Left renal cortex interstitium (tissue), 4 donors: ENCODE measurements at regions not wholly inside any gene's neighbourhood (a gene's known extent, or its start where the extent isn't known, plus 50 kb on each side); places are given as distances from the start of the nearest gene placed in this dataset.
"Not testable (repeated sequence)": the region's sequence is repeated elsewhere in the genome, so short reads cannot be mapped to it uniquely, and the experiment has no call there.

Experiments
- DNase-seq, 4 donors: peaks; one replicate each; pipeline ENCODE4 v3.0.0-alpha.2; 2013; ENCODE audit warnings: low read depth in 4 of 4, low spot score in 2 of 4, missing footprints in 1 of 4

- no peak for DNase-seq
Observed at GRCh38 chr12:87200289-87200979, 828.8 kb downstream of the C12orf50 start.

- no peak for DNase-seq
Observed at GRCh38 chr12:87198181-87198580, 831.0 kb downstream of the C12orf50 start.

DNA sequence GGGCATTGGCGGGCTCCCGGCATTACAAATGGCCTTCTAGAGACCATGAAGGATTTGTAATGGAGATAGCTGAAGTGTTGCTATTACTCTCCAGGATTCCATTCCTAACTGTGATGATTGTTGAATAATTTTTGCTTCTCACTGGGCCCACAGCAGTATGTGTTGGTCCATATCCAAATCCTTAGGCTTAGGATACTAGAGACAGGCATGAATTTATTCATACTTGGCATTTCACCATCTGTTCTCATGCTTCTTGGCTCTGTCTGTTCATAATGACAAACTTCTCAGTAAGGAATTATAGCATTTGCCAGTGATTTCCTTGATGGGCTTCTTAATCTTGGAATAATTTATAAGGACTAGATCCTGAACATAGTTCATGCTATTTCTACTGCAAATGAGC lies 832.9 kb downstream of the C12orf50 start:
- DNase-seq: no peak

DNA sequence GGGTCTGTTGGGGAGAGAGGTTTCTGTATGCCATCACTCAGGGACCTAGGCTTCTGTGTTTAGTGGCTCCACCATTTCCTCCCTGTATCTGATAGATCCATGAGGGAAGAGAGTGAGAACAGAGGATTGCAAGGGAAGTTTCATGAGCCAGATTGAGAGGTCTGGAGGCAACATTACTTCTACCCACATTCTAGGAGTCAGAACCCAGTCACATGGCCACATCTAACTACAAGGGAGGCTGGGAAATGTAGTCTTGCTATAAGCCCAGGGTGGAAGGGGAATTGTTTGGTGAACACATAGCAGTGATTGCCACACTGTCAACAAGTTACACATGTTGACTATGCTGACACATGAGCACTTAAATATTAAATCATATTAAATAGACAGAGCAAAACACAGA lies 834.8 kb downstream of the C12orf50 start:
- DNase-seq: not testable (repeated sequence)

DNA sequence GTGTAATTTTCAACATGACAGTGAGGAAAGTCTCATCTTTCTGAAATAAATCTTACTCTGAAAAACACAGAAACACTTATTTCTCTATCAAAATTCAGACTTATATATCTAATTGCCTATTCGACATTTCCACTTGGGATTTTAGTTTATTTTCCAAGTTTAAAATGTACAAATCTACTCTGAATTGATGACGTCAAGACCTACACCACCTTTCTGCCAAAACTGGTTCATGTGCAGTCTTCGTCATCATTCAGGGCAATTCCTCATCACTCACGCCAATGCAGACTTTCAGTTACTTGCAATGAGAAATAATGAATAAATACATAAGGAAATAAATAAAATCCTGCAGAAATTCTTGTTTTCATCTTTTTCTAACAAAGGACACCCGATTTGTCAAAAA lies 843.8 kb downstream of the C12orf50 start:
- no peak for DNase-seq

GRCh38 chr12:87182696-87183233 lies 846.4 kb downstream of the C12orf50 start:
- DNase-seq: no peak

DNA sequence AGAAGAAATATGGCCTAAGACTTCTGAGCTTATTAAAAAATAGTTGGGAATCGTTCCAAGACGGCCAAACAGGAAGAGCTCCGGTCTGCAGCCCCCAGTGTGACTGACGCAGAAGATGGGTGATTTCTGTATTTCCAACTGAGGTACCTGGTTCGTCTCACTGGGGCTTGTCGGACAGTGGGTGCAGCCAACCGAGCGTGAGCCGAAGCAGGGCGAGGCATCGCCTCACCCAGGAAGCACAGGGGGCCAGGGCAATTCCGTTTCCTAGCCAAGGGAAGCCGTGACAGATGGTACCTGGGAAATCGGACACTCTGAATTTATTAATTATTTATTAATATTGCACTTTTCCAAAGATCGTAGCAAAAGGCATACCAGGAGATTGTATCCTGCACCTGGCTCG lies 857.8 kb downstream of the C12orf50 start:
- DNase-seq: no peak

DNA sequence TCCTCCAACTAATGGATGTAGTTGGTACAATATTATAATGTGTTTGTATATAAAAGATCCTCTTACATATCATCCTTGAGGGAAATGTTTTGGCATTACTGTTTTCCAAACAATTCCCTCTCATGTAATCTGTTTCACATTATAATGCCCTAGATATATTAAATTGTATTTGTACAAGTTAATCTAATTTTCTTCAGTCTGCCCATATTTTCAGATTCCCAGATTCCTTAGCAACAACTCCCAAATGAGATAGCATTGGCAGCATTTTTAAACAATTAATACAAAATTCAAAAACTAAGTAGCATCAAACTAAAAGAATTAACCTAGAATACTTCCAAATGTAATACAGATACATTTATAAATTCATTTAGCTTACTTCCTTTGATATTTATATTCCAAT lies 860.2 kb downstream of the C12orf50 start:
- no peak for DNase-seq

DNA sequence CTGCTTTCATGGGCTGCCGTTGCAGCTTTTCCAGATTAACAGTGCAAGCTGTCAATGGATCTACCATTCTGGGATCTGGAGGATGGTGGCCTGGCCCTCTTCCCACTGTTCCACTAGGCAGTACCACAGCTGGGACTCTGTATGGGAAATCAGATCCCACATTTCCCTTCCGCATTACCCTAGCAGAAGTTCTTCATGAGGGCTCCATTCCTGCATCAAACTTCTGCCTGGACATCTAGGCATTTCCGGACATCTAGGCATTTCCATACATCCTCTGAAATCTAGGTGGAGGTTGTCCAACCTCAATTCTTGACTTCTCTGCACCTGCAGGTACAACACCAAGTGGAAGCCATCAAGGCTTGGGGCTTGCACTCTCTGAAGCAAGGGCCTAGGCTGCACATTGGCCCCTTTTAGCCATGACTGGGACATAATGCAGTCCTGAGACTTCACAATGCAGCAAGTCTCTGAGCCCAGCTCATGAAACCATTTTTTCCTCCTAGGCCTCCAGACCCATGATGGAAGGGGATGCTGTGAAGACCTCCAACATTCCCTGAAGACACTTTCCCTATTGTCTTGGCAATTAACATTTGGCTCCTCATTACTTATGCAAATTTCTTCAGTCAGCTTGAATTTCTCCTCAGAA lies 863.3 kb downstream of the C12orf50 start:
- DNase-seq: no peak

DNA sequence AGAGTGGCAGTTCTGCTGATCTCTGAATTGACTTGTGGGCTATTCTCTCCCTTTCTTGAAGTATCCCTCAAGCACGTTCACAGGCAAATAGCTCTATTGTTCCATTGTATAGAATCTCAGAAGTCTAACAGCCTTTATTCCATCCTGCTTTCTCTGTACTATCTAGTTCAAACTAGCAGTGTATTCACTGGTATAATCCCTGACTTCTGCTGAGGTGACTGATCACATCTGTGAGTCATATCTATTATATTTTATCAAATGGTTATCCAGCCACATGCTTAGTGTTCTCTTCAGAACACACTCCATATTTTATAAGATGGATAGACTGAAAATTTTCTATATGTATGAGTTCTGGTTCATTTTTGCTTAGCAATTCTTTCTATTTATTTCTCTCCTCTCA lies 866.1 kb downstream of the C12orf50 start:
- DNase-seq: no peak

DNA sequence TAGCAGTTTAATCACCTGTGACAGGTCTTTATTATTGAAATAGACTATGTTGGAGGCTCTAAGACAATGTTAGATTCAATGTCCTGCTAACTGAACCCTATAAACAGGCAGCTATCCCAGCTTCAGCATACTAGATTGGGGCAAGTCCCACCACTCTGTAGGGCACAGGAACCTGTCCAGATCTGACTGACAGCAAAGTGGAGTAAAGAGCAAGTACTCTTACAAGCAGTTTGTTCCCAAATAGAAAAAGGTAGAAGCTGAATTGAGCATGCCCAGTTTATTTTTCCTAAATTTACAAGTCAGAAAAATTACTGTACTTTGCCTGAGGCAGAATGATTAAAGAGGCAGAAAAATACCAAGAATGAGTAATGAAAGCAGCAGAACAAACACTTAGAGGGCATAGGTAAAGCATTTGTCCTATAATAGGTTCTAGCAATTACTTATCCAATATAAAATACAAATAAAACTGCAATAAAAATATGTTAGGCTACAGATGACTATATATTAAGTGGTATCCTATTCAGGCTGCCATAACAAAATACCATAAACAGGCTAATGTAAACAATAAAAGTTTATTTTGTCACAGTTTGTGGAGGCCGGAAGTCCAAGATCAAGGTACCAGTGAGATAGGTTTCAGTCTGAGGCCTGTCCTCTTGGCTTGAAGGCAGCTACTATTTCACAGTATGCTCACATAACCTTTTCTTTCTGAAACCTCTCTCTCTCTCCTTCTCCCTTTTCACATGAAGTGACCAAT lies 868.2 kb downstream of the C12orf50 start:
- DNase-seq: no peak

GRCh38 chr12:87157791-87158190 lies 871.4 kb downstream of the C12orf50 start:
- DNase-seq: no peak

DNA sequence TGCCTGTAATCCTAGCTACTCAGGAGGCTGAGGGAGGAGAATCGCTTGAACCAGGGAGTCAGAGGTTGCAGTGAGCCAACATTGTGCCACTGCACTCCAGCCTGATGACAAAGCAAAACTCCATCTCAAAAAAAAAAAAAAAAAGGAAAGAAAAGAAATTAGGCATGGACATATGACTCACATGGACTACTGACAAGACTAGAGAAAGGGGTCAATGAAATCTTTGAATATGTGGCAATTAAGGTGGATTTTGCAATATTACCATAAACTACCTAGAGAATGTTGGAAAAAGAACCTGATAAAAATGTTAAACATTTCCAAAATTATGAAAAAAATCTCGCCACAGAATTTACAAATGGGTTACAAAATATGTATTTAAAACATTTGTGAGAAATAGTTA lies 873.6 kb downstream of the C12orf50 start:
- DNase-seq: no peak

GRCh38 chr12:87152841-87153528 lies 876.2 kb downstream of the C12orf50 start:
- DNase-seq: no peak

DNA sequence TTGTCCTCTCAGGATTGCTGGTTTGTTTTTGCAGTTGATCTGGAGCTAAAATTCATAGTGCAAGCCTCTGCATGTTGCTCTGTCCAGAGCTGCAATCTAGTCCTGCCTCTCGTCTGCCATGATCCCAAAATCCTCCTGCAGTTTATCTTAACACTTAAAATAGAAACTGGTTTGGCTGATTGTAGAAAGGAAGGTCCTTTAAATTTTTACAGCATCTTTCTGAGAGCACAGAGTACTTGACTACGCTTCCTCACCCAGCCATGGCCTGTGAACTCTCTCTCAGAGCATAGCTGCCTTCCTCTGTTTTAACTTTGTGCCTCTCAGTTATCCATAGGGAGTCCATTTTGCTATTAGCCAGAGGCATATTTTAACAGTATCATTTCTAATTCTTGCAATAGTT lies 877.1 kb downstream of the C12orf50 start:
- DNase-seq: no peak

DNA sequence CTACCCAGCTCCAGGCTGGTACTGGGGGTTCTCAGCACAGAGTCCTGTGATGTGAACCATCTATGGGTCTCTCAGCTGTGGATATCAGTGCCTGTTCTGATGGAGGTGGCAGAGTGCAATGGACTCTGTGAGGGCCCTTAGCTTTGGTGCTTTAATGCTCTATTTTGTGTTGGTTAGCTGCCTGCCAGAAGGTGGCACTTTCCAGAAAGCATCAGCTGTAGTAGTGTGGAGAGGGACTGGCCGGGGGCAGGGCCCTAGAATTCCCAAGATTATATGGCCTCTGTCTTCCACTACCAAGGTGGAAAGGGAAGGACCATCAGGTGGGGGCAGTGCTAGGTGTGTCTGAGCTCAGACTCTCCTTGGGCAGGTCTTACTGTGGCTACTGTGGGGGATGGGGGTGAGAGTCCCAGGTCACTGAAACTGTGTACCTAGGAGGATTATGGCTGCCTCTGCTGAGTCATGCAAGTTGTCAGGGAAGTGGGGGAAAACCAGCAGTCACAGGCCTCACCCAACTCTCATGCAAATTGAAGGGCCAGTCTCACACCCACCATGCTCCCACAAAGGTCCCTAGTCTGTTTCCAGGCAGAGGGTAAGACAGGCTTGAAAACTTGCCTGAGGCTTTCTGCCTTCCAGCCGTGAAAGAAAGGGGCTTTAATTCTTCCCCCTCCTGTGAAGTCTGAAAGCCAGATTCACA lies 878.1 kb downstream of the C12orf50 start:
- no peak for DNase-seq

DNA sequence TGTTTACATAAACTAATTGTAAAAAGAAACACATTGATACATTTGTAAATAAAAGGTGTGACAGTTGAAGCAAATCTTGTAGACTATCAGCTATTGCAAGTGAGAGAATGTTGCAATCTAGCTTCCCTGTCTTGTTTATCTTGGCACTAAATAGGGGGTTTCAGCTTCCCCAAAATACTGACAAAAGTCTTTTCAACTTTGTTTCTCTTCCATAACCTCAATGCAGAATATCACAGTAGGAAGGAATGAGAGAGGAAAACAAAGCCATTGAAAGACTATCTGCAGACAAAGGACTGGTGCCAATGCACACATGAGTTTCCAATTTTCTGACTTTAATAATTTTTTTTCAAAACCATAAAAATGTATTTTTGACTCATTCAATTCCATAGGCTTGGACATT lies 886.2 kb upstream of the MGAT4C start:
- DNase-seq: no peak

- DNase-seq: no peak
Observed at GRCh38 chr12:87141091-87141490, 884.9 kb upstream of the MGAT4C start.

- DNase-seq: no peak
Observed at GRCh38 chr12:87140262-87140661, 884.1 kb upstream of the MGAT4C start.

GRCh38 chr12:87137220-87137619 lies 881.0 kb upstream of the MGAT4C start:
- no peak for DNase-seq
